ENCODE measurements at regions not wholly inside any gene's neighbourhood (a gene's known extent, or its start where the extent isn't known, plus 50 kb on each side); places are given as distances from the start of the nearest gene placed in this dataset.
"Not testable (repeated sequence)": the region's sequence is repeated elsewhere in the genome, so short reads cannot be mapped to it uniquely, and the experiment has no call there.

- H3K36me3 ChIP-seq (ENCODE audit: control insufficient read depth in 3 of 3, insufficient read depth in 2 of 3, low read depth in 1 of 3, low read length in 3 of 3) = no peaks in the 10 kb centered on the region
- 14 to 33% (median 17%) methylated on average over 3 of the region's 3 CpGs for WGBS, 3 donors
- no peaks in the 10 kb centered on the region for H3K9me3 ChIP-seq (ENCODE audit: control insufficient read depth in 2 of 2, insufficient read depth in 1 of 2, low read depth in 1 of 2, low read length in 1 of 2)
- no peak overlapping the region for H3K27ac ChIP-seq (ENCODE audit: low read depth in 1 of 3, low read length in 2 of 3)
- H3K4me1 ChIP-seq (ENCODE audit: control insufficient read depth in 3 of 3, insufficient read depth in 2 of 3, low read depth in 1 of 3, low read length in 2 of 3) = peaks cover 0 to 2% (median 0%) of the 10 kb centered on the region in 3 donors
- H3K27me3 ChIP-seq (ENCODE audit: control insufficient read depth in 3 of 3, insufficient read depth in 3 of 3, low read length in 3 of 3) = no peaks in the 10 kb centered on the region
- no peak overlapping the region for H3K4me3 ChIP-seq (ENCODE audit: low read depth in 1 of 3, low read length in 3 of 3)
- peak in 1 of 2 donors; percentile 51 for DNase-seq
- FAIRE-seq = no peak
Measured at GRCh38 chr11:12585861-12586260, 88.4 kb upstream of the TEAD1 start.

- 45 to 51% (median 50%) methylated on average over 6 of the region's 6 CpGs for WGBS, 3 donors
- Histone ChIP-seq H3K36me3 (ENCODE audit: control insufficient read depth in 3 of 3, insufficient read depth in 2 of 3, low read depth in 1 of 3, low read length in 3 of 3) (no peaks in the 10 kb centered on the region), H3K4me1 (ENCODE audit: control insufficient read depth in 3 of 3, insufficient read depth in 2 of 3, low read depth in 1 of 3, low read length in 2 of 3) (peaks cover 0 to 2% (median 0%) of the 10 kb centered on the region in 3 donors), H3K27ac (ENCODE audit: low read depth in 1 of 3, low read length in 2 of 3) (no peak overlapping the region), H3K4me3 (ENCODE audit: low read depth in 1 of 3, low read length in 3 of 3) (no peak overlapping the region), H3K9me3 (ENCODE audit: control insufficient read depth in 2 of 2, insufficient read depth in 1 of 2, low read depth in 1 of 2, low read length in 1 of 2) (no peaks in the 10 kb centered on the region), H3K27me3 (ENCODE audit: control insufficient read depth in 3 of 3, insufficient read depth in 3 of 3, low read length in 3 of 3) (no peaks in the 10 kb centered on the region)
- peak in 1 of 2 donors; percentile 46 for DNase-seq
- no peak for FAIRE-seq
Measured at GRCh38 chr11:12587333-12587991, 86.8 kb upstream of the TEAD1 start.

GRCh38 chr11:12591706-12592105, 82.5 kb upstream of the TEAD1 start:
- DNase-seq (no peak), FAIRE-seq (no peak)
- Histone ChIP-seq H3K4me1 (ENCODE audit: control insufficient read depth in 3 of 3, insufficient read depth in 2 of 3, low read depth in 1 of 3, low read length in 2 of 3) (peaks cover 0 to 2% (median 0%) of the 10 kb centered on the region in 3 donors), H3K9me3 (ENCODE audit: control insufficient read depth in 2 of 2, insufficient read depth in 1 of 2, low read depth in 1 of 2, low read length in 1 of 2) (no peaks in the 10 kb centered on the region), H3K36me3 (ENCODE audit: control insufficient read depth in 3 of 3, insufficient read depth in 2 of 3, low read depth in 1 of 3, low read length in 3 of 3) (no peaks in the 10 kb centered on the region), H3K4me3 (ENCODE audit: low read depth in 1 of 3, low read length in 3 of 3) (no peak overlapping the region), H3K27ac (ENCODE audit: low read depth in 1 of 3, low read length in 2 of 3) (no peak overlapping the region), H3K27me3 (ENCODE audit: control insufficient read depth in 3 of 3, insufficient read depth in 3 of 3, low read length in 3 of 3) (no peaks in the 10 kb centered on the region)
- 87 to 89% (median 87%) methylated on average over 4 of the region's 4 CpGs for WGBS, 3 donors

- DNase-seq (no peak), FAIRE-seq (no peak)
- H3K27me3 ChIP-seq (ENCODE audit: control insufficient read depth in 3 of 3, insufficient read depth in 3 of 3, low read length in 3 of 3) = no peaks in the 10 kb centered on the region
- no peak overlapping the region for H3K27ac ChIP-seq (ENCODE audit: low read depth in 1 of 3, low read length in 2 of 3)
- H3K4me1 ChIP-seq (ENCODE audit: control insufficient read depth in 3 of 3, insufficient read depth in 2 of 3, low read depth in 1 of 3, low read length in 2 of 3) = peaks cover 0 to 2% (median 0%) of the 10 kb centered on the region in 3 donors
- H3K36me3 ChIP-seq (ENCODE audit: control insufficient read depth in 3 of 3, insufficient read depth in 2 of 3, low read depth in 1 of 3, low read length in 3 of 3) = no peaks in the 10 kb centered on the region
- no peaks in the 10 kb centered on the region for H3K9me3 ChIP-seq (ENCODE audit: control insufficient read depth in 2 of 2, insufficient read depth in 1 of 2, low read depth in 1 of 2, low read length in 1 of 2)
- 86 to 88% (median 88%) methylated on average over 3 of the region's 3 CpGs for WGBS, 3 donors
- no peak overlapping the region for H3K4me3 ChIP-seq (ENCODE audit: low read depth in 1 of 3, low read length in 3 of 3)
Measured at GRCh38 chr11:12592283-12592682, 81.9 kb upstream of the TEAD1 start.

GRCh38 chr11:12595089-12595847, 79.0 kb upstream of the TEAD1 start:
- WGBS, 3 donors = 85 to 93% (median 90%) methylated on average over 2 of the region's 2 CpGs
- not testable (repeated sequence) for H3K4me1 ChIP-seq (ENCODE audit: control insufficient read depth in 3 of 3, insufficient read depth in 2 of 3, low read depth in 1 of 3, low read length in 2 of 3); H3K27me3 ChIP-seq (ENCODE audit: control insufficient read depth in 3 of 3, insufficient read depth in 3 of 3, low read length in 3 of 3); H3K4me3 ChIP-seq (ENCODE audit: low read depth in 1 of 3, low read length in 3 of 3); H3K9me3 ChIP-seq (ENCODE audit: control insufficient read depth in 2 of 2, insufficient read depth in 1 of 2, low read depth in 1 of 2, low read length in 1 of 2); FAIRE-seq; H3K36me3 ChIP-seq (ENCODE audit: control insufficient read depth in 3 of 3, insufficient read depth in 2 of 3, low read depth in 1 of 3, low read length in 3 of 3); DNase-seq; H3K27ac ChIP-seq (ENCODE audit: low read depth in 1 of 3, low read length in 2 of 3)

- Histone ChIP-seq H3K4me3 (ENCODE audit: low read depth in 1 of 3, low read length in 3 of 3) (no peak overlapping the region), H3K27ac (ENCODE audit: low read depth in 1 of 3, low read length in 2 of 3) (peak overlapping the region in 1 of 3 donors; percentile 3), H3K36me3 (ENCODE audit: control insufficient read depth in 3 of 3, insufficient read depth in 2 of 3, low read depth in 1 of 3, low read length in 3 of 3) (no peaks in the 10 kb centered on the region), H3K4me1 (ENCODE audit: control insufficient read depth in 3 of 3, insufficient read depth in 2 of 3, low read depth in 1 of 3, low read length in 2 of 3) (peaks cover 0 to 12% (median 2%) of the 10 kb centered on the region in 3 donors), H3K9me3 (ENCODE audit: control insufficient read depth in 2 of 2, insufficient read depth in 1 of 2, low read depth in 1 of 2, low read length in 1 of 2) (no peaks in the 10 kb centered on the region), H3K27me3 (ENCODE audit: control insufficient read depth in 3 of 3, insufficient read depth in 3 of 3, low read length in 3 of 3) (no peaks in the 10 kb centered on the region)
- 49 to 65% (median 60%) methylated on average over 7 of the region's 7 CpGs for WGBS, 3 donors
- DNase-seq (no peak), FAIRE-seq (no peak)
Measured at GRCh38 chr11:12598330-12599256, 75.6 kb upstream of the TEAD1 start.

GRCh38 chr11:12599408-12600143, 74.6 kb upstream of the TEAD1 start:
- peak; percentile 25 to 53 for DNase-seq
- WGBS, 3 donors = 56 to 63% (median 60%) methylated on average over 15 of the region's 15 CpGs
- FAIRE-seq = no peak
- H3K9me3 ChIP-seq (ENCODE audit: control insufficient read depth in 2 of 2, insufficient read depth in 1 of 2, low read depth in 1 of 2, low read length in 1 of 2) = no peaks in the 10 kb centered on the region
- H3K36me3 ChIP-seq (ENCODE audit: control insufficient read depth in 3 of 3, insufficient read depth in 2 of 3, low read depth in 1 of 3, low read length in 3 of 3) = no peaks in the 10 kb centered on the region
- no peaks in the 10 kb centered on the region for H3K27me3 ChIP-seq (ENCODE audit: control insufficient read depth in 3 of 3, insufficient read depth in 3 of 3, low read length in 3 of 3)
- H3K4me1 ChIP-seq (ENCODE audit: control insufficient read depth in 3 of 3, insufficient read depth in 2 of 3, low read depth in 1 of 3, low read length in 2 of 3) = peaks cover 0 to 12% (median 2%) of the 10 kb centered on the region in 3 donors
- H3K27ac ChIP-seq (ENCODE audit: low read depth in 1 of 3, low read length in 2 of 3) = no peak overlapping the region
- no peak overlapping the region for H3K4me3 ChIP-seq (ENCODE audit: low read depth in 1 of 3, low read length in 3 of 3)
